CD4-positive, alpha-beta memory T cell (primary cell): ENCODE measurements at regions not wholly inside any gene's neighbourhood (a gene's known extent, or its start where the extent isn't known, plus 50 kb on each side); places are given as distances from the start of the nearest gene placed in this dataset.

ENCODE experiments used
- CTCF ChIA-PET: fragments of 350-600 bp; sonication (Branson Sonifier 250); formaldehyde crosslinking; loops from one replicate; lab custom pipeline; 2021; ENCODE audit warnings: inconsistent platforms; ENCODE audit not compliant: partially characterized antibody; lab: Charles Lee
- POLR2A ChIA-PET: fragments of 350-600 bp; sonication (Branson Sonifier 250); formaldehyde crosslinking; loops from one replicate; lab custom pipeline; 2021; ENCODE audit not compliant: partially characterized antibody; lab: Charles Lee
- DNase-seq, 5 donors: peaks; one replicate each; pipeline versions ENCODE4 v3.0.0 to v3.0.0-alpha.2; 2020 to 2022; ENCODE audit warnings: mixed read lengths in 1 of 5
- H3K27ac ChIP-seq: one replicate; pipeline ENCODE4 v1.7.0; 2013; ENCODE audit warnings: low read depth, low read length
- H3K27me3 ChIP-seq: 2 replicates; pipeline ENCODE4 v1.7.0; 2013; ENCODE audit warnings: mild to moderate bottlenecking, low read length, moderate library complexity; ENCODE audit not compliant: insufficient read depth
- H3K36me3 ChIP-seq: 2 replicates; pipeline ENCODE4 v1.7.0; 2013; ENCODE audit warnings: mild to moderate bottlenecking, low read length, moderate library complexity; ENCODE audit not compliant: insufficient read depth
- H3K4me1 ChIP-seq: 2 replicates; pipeline ENCODE4 v1.7.0; 2013; ENCODE audit warnings: mild to moderate bottlenecking, low read length, moderate library complexity; ENCODE audit not compliant: insufficient read depth
- H3K4me3 ChIP-seq, 2 donors: one replicate each; pipeline ENCODE4 v1.7.0; 2013; ENCODE audit warnings: low read length in 2 of 2, mild to moderate bottlenecking in 1 of 2
- H3K9me3 ChIP-seq, 2 donors: one replicate each; pipeline ENCODE4 v1.7.0; 2013; ENCODE audit warnings: low read length in 2 of 2, control low read depth in 1 of 2; ENCODE audit not compliant: control insufficient read depth in 1 of 2
- H3K27ac Mint-ChIP-seq, 7 donors: one replicate each; pipeline ENCODE4 v1.8.0; 2020 to 2021; ENCODE audit warnings: mixed read lengths in 7 of 7, mild to moderate bottlenecking in 6 of 7, inconsistent platforms in 3 of 7, moderate library complexity in 3 of 7
- H3K27me3 Mint-ChIP-seq, 2 donors: one replicate each; pipeline ENCODE4 v1.8.0; 2020 to 2021; ENCODE audit warnings: mixed read lengths in 2 of 2
- H3K36me3 Mint-ChIP-seq, 2 donors: one replicate each; pipeline ENCODE4 v1.8.0; 2020 to 2021; ENCODE audit warnings: mixed read lengths in 2 of 2, inconsistent platforms in 1 of 2, mild to moderate bottlenecking in 1 of 2
- H3K4me1 Mint-ChIP-seq, 4 donors: one replicate each; pipeline ENCODE4 v1.8.0; 2020 to 2021; ENCODE audit warnings: mixed read lengths in 4 of 4, mild to moderate bottlenecking in 1 of 4
- H3K4me3 Mint-ChIP-seq, 8 donors: one replicate each; pipeline ENCODE4 v1.8.0; 2020 to 2021; ENCODE audit warnings: mixed read lengths in 8 of 8, mild to moderate bottlenecking in 7 of 8, moderate library complexity in 6 of 8, inconsistent platforms in 3 of 8
- H3K9me3 Mint-ChIP-seq, 8 donors: one replicate each; pipeline ENCODE4 v1.8.0; 2020 to 2021; ENCODE audit warnings: mixed read lengths in 8 of 8, mild to moderate bottlenecking in 5 of 8, inconsistent platforms in 3 of 8, moderate library complexity in 1 of 8
- intact Hi-C: fragments of 100-400 bp; cut with micrococcal nuclease; formaldehyde crosslinking; loops from one replicate; pipeline ENCODE4 v1.15.1; 2023

GRCh38 chr1:58891347-58891746, 107.5 kb upstream of the JUN start:
- H3K27ac Mint-ChIP-seq: no peak overlapping the region
- no peak for DNase-seq
- ChIA-PET POLR2A (interaction anchor here (0.6 kb wide), 1 partner anchor 196 kb away, joined by 3 read pairs; no protein-coding TSS in a partner anchor), CTCF (interaction anchor here (1.3 to 1.7 kb wide), 2 partner anchors 10 to 12 kb away, joined by 3 to 5 read pairs; no protein-coding TSS in a partner anchor)
- no peaks in the 10 kb centered on the region for H3K36me3 ChIP-seq
- H3K9me3 ChIP-seq: no peaks in the 10 kb centered on the region
- no peaks in the 10 kb centered on the region for H3K36me3 Mint-ChIP-seq
- no peak overlapping the region for H3K27ac ChIP-seq
- peak overlapping the region in 1 of 8 donors; percentile 4 for H3K4me3 Mint-ChIP-seq
- no peak overlapping the region for H3K4me3 ChIP-seq
- H3K27me3 Mint-ChIP-seq: peaks cover 3 to 7% of the 10 kb centered on the region in 2 donors
- peaks cover 8 to 23% (median 12%) of the 10 kb centered on the region in 4 donors for H3K4me1 Mint-ChIP-seq
- H3K27me3 ChIP-seq: no peaks in the 10 kb centered on the region
- H3K9me3 Mint-ChIP-seq: no peaks in the 10 kb centered on the region
- H3K4me1 ChIP-seq: peaks cover 14% of the 10 kb centered on the region
- intact Hi-C loops: no loop called here

GRCh38 chr1:58893257-58893869, 109.5 kb upstream of the JUN start:
- POLR2A ChIA-PET: interaction anchor here (0.9 kb wide), 1 partner anchor 110 kb away, joined by 3 read pairs; the partner anchor contains the start of gene JUN
- H3K4me1 ChIP-seq: peaks cover 12% of the 10 kb centered on the region

GRCh38 chr1:58895082-58895481, 111.2 kb upstream of the JUN start:
- H3K4me1 ChIP-seq: peaks cover 12% of the 10 kb centered on the region
- DNase-seq: no peak
- H3K27ac Mint-ChIP-seq: no peak overlapping the region
- no peak overlapping the region for H3K4me3 Mint-ChIP-seq
- H3K4me1 Mint-ChIP-seq: peaks cover 1 to 12% (median 7%) of the 10 kb centered on the region in 4 donors
- no peaks in the 10 kb centered on the region for H3K36me3 Mint-ChIP-seq
- H3K36me3 ChIP-seq: no peaks in the 10 kb centered on the region
- ChIA-PET CTCF (no interaction called here), POLR2A (no interaction called here)
- intact Hi-C loops: no loop called here
- no peaks in the 10 kb centered on the region for H3K27me3 ChIP-seq
- H3K4me3 ChIP-seq: no peak overlapping the region
- no peaks in the 10 kb centered on the region for H3K9me3 ChIP-seq
- no peaks in the 10 kb centered on the region for H3K9me3 Mint-ChIP-seq
- peaks cover 3 to 7% of the 10 kb centered on the region in 2 donors for H3K27me3 Mint-ChIP-seq
- H3K27ac ChIP-seq: no peak overlapping the region

More at GRCh38 chr1:58893257-58893869, 109.5 kb upstream of the JUN start:
- H3K4me1 Mint-ChIP-seq: peaks cover 3 to 12% (median 7%) of the 10 kb centered on the region in 4 donors
- no peaks in the 10 kb centered on the region for H3K9me3 Mint-ChIP-seq
- H3K4me3 ChIP-seq: no peak overlapping the region
- peaks cover 3 to 7% of the 10 kb centered on the region in 2 donors for H3K27me3 Mint-ChIP-seq
- no peaks in the 10 kb centered on the region for H3K36me3 ChIP-seq
- intact Hi-C loops: no loop called here
- no peak overlapping the region for H3K27ac ChIP-seq
- no peak overlapping the region for H3K4me3 Mint-ChIP-seq
- H3K9me3 ChIP-seq: no peaks in the 10 kb centered on the region
- H3K27me3 ChIP-seq: no peaks in the 10 kb centered on the region
- H3K27ac Mint-ChIP-seq: no peak overlapping the region
- no peak for DNase-seq
- H3K36me3 Mint-ChIP-seq: no peaks in the 10 kb centered on the region
- CTCF ChIA-PET: no interaction called here

- Mint-ChIP-seq H3K9me3 (no peaks in the 10 kb centered on the region), H3K36me3 (no peaks in the 10 kb centered on the region), H3K27ac (peak overlapping the region in 1 of 7 donors; percentile 22), H3K4me1 (peaks cover 1 to 12% (median 7%) of the 10 kb centered on the region in 4 donors), H3K27me3 (peaks cover 3 to 7% of the 10 kb centered on the region in 2 donors), H3K4me3 (no peak overlapping the region)
- no peak overlapping the region for H3K27ac ChIP-seq
- ChIA-PET CTCF (no interaction called here), POLR2A (interaction anchor here (1.4 kb wide), 1 partner anchor 38 kb away, joined by 3 read pairs; no protein-coding TSS in a partner anchor)
- no peaks in the 10 kb centered on the region for H3K9me3 ChIP-seq
- no peaks in the 10 kb centered on the region for H3K36me3 ChIP-seq
- H3K4me3 ChIP-seq: no peak overlapping the region
- intact Hi-C loops: no loop called here
- DNase-seq: no peak
- no peaks in the 10 kb centered on the region for H3K27me3 ChIP-seq
- peaks cover 12% of the 10 kb centered on the region for H3K4me1 ChIP-seq
Measured at GRCh38 chr1:58895559-58896145, 111.8 kb upstream of the JUN start.

- Histone ChIP-seq H3K9me3 (no peaks in the 10 kb centered on the region), H3K4me3 (no peak overlapping the region), H3K27me3 (no peaks in the 10 kb centered on the region), H3K4me1 (peaks cover 12% of the 10 kb centered on the region), H3K27ac (no peak overlapping the region), H3K36me3 (no peaks in the 10 kb centered on the region)
- ChIA-PET POLR2A (interaction anchor here (1.4 kb wide), 1 partner anchor 39 kb away, joined by 3 read pairs; no protein-coding TSS in a partner anchor), CTCF (no interaction called here)
- H3K4me3 Mint-ChIP-seq: no peak overlapping the region
- no peaks in the 10 kb centered on the region for H3K36me3 Mint-ChIP-seq
- DNase-seq: no peak
- intact Hi-C loops: no loop called here
- no peaks in the 10 kb centered on the region for H3K9me3 Mint-ChIP-seq
- H3K27ac Mint-ChIP-seq: peak overlapping the region in 1 of 7 donors; percentile 43
- H3K4me1 Mint-ChIP-seq: peaks cover 1 to 12% (median 7%) of the 10 kb centered on the region in 4 donors
- H3K27me3 Mint-ChIP-seq: peaks cover 3 to 6% of the 10 kb centered on the region in 2 donors
Measured at GRCh38 chr1:58896246-58897183, 112.7 kb upstream of the JUN start.

- intact Hi-C loops: no loop called here
- ChIA-PET CTCF (interaction anchor here (1.0 to 1.2 kb wide), 2 partner anchors 13 to 51 kb away, joined by 3 read pairs; no protein-coding TSS in a partner anchor), POLR2A (no interaction called here)
- Mint-ChIP-seq H3K4me3 (no peak overlapping the region), H3K27ac (no peak overlapping the region), H3K36me3 (no peaks in the 10 kb centered on the region), H3K4me1 (peaks cover 6 to 23% (median 16%) of the 10 kb centered on the region in 4 donors), H3K27me3 (no peaks in the 10 kb centered on the region), H3K9me3 (no peaks in the 10 kb centered on the region)
- Histone ChIP-seq H3K9me3 (no peaks in the 10 kb centered on the region), H3K4me1 (peaks cover 21% of the 10 kb centered on the region), H3K4me3 (no peak overlapping the region), H3K27ac (no peak overlapping the region), H3K36me3 (no peaks in the 10 kb centered on the region), H3K27me3 (no peaks in the 10 kb centered on the region)
- no peak for DNase-seq
Measured at GRCh38 chr1:58898739-58899586, 115.1 kb upstream of the JUN start.
